SK-N-SH treated with all-trans-retinoic acid at 6 μM for 48 hours (cell line): ENCODE measurements at regions not wholly inside any gene's neighbourhood (a gene's known extent, or its start where the extent isn't known, plus 50 kb on each side); places are given as distances from the start of the nearest gene placed in this dataset.

Source experiments
- CSDC2 ChIP-seq: fragments of 250-450 bp; sonication (Bioruptor Pico); IDR thresholded peaks from 2 replicates; pipeline ENCODE4 v1.5.0; 2020; ENCODE audit warnings: mild to moderate bottlenecking, moderate library complexity
- GLIS3 ChIP-seq: fragments of 250-450 bp; sonication (Bioruptor Pico); IDR thresholded peaks from 2 replicates; pipeline ENCODE4 v1.5.0; 2020; ENCODE audit warnings: mild to moderate bottlenecking, moderate library complexity
- ISL1 ChIP-seq: fragments of 250-450 bp; sonication (Bioruptor Pico); IDR thresholded peaks from 2 replicates; pipeline ENCODE4 v2.1.2; 2022; ENCODE audit warnings: mild to moderate bottlenecking, moderate library complexity
- TOX ChIP-seq: fragments of 250-450 bp; sonication (Bioruptor Pico); IDR thresholded peaks from 2 replicates; pipeline ENCODE4 v1.8.0; 2021; ENCODE audit warnings: mild to moderate bottlenecking, moderate library complexity, borderline replicate concordance
- TSHZ2 ChIP-seq: fragments of 250-450 bp; sonication (Bioruptor Pico); IDR thresholded peaks from 2 replicates; pipeline ENCODE4 v1.5.0; 2020; ENCODE audit warnings: mild to moderate bottlenecking, moderate library complexity
- ZFP3 ChIP-seq: fragments of 250-450 bp; sonication (Bioruptor Pico); IDR thresholded peaks from 2 replicates; pipeline ENCODE4 v1.5.0; 2020; ENCODE audit warnings: mild to moderate bottlenecking, moderate library complexity
- ZNF565 ChIP-seq: fragments of 450-650 bp; formaldehyde crosslinking; conservative IDR thresholded peaks from 2 replicates; pipeline ENCODE4 v1.5.0; 2020; ENCODE audit warnings: low read depth, mild to moderate bottlenecking, moderate library complexity

DNA sequence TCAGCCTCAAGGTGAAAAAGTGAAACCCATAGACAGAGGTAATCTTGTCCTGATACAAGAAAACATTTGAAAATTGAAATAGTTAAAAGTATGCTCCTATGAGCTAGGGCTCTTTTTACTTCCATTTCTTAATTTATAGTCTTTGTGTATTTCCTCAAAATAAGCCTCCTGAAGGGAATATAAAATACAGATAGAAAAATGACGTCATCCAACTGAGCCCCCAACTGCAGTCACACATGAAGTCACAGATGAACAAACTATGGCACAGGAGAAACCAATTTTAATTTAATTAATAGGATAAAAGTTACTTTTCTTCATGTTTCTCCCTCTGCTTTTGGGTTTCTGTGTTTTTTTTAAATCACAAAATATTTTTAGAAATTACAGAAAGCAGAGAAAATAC is 280.3 kb downstream of the HTR7 start:
- TF ChIP-seq ZFP3 (CRISPR knock-in tag) (no peak), TOX (CRISPR knock-in tag) (no peak), GLIS3 (CRISPR knock-in tag) (no peak), ZNF565 (CRISPR knock-in tag) (no peak), CSDC2 (CRISPR knock-in tag) (no peak), TSHZ2 (no peak), ISL1 (CRISPR knock-in tag) (no peak)
